ENCODE measurements at regions not wholly inside any gene's neighbourhood (a gene's known extent, or its start where the extent isn't known, plus 50 kb on each side); places are given as distances from the start of the nearest gene placed in this dataset.
A peak's percentile ranks its signal among the peaks of the same experiment; 100 is the strongest.

DNA sequence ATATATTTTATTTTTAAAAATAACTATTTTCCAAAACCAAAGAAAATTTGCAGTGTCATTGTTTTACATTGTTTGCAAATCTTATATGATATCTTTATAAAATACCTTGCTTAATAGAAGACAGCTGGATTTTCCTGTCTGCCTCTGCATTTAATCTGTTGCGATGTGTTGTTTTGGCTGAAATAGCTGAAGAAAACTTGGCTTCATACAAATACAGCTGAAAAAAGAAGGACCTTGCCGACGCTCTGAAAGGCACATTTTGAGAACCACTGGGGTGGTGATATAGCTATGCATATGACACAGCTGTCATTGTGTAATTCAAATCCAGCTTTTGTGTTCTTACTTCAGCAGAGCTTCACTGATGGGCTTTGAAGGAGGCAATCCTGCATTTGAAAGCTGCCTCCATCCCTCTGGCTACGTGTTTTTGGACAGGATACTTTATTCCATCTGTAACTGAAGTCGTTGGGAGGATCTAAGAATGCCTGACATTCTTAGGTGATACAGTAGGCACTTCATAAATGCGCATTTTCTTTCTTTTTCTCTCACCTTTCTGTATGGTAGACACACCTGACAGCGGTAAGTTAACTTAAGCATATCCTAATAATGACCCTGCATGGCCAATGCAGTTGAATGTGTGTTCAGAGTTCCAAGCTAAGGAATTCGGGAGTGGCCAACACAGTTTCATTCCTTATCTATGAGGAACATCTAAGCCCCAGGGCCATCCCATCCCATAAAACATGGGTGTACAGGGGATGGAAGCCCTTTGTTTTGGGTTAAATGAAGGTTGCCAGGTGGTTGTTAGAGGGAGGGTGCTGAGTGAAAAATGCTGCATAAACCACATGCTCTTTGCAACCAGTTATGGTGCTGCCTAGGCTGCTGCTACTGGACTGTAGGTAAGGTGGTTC is 213.0 kb downstream of the TFAP2A start:
- Histone ChIP-seq H3K36me3 (ENCODE audit: control insufficient read depth, insufficient read depth, low read length, severe bottlenecking) (no peaks in the 10 kb centered on the region), H3K4me3 (ENCODE audit: low read length) (no peak overlapping the region), H3K4me1 (ENCODE audit: control insufficient read depth, insufficient read depth, low read length) (peaks cover 5% of the 10 kb centered on the region), H3K9ac (ENCODE audit: low read length) (no peak overlapping the region), H3K9me3 (ENCODE audit: control insufficient read depth, low read length) (no peaks in the 10 kb centered on the region), H3K27me3 (replicated peaks; ENCODE audit: control insufficient read depth, insufficient read depth, low read length) (no peaks in the 10 kb centered on the region)
- DNase-seq (ENCODE audit: low read depth), result peak; percentile 69

DNA sequence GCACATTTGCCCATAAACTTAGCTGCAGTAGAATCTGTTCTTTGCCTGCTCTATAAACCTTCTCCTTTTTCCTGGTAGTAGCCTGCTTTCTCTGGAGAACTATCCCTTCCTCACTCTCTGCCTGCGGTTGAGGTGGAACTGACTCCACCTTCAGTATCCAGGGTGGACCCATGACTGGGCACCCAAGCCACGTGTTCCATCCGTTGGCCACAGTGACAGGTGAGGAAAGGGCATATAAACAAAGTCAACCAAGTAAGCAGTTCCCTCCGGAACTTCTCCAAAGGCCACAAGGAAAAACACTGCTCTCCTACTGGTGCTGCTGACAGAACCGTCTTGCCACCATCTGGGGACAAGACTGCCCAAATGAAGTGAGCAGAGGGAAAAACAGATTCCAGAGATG is 218.8 kb downstream of the TFAP2A start:
- Histone ChIP-seq H3K4me3 (ENCODE audit: low read length) (no peak overlapping the region), H3K4me1 (ENCODE audit: control insufficient read depth, insufficient read depth, low read length) (no peaks in the 10 kb centered on the region)
- no peak for DNase-seq (ENCODE audit: low read depth)

DNA sequence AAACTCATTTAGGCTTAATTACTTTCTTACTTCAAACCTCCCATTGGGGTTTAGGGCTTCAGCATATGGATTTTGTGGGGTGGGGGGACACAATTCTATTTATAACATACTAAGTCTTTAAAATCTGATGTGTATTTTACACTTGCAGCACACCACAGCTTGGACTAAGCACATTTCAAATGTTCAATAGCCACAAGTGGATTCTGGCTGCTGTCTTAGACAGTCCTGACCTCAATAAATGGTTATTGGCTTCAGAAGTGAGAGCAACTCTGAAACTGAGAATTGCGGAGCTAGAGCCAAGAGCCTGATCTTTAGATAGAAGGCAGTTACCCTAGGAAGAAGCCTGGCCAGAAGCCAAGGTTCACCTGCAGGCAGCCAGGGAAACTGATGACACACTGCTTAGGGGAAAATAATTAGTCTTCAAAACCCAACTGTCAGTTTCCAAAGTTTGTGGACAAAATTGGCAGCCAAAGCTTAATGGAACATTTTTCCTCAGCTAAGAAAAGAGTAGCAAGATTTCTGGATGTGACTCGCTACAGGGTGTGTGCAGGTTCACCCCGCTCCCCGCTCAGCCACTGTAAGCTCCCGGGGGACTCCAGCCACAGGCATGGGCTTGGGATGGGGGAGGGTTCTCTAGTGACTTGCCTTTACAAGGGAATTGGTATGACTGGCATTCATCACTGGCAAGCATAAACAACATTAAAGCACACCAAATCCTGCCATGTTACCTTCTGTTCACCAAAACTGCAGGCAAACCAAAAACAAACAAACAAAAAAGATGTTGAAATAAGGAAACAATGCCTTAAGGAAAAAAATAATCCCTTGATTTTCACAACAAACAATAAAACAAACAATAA is 219.8 kb downstream of the TFAP2A start:
- Histone ChIP-seq H3K4me1 (ENCODE audit: control insufficient read depth, insufficient read depth, low read length) (no peaks in the 10 kb centered on the region), H3K9ac (ENCODE audit: low read length) (no peak overlapping the region), H3K9me3 (ENCODE audit: control insufficient read depth, low read length) (no peaks in the 10 kb centered on the region), H3K4me3 (ENCODE audit: low read length) (no peak overlapping the region), H3K36me3 (ENCODE audit: control insufficient read depth, insufficient read depth, low read length, severe bottlenecking) (no peaks in the 10 kb centered on the region), H3K27me3 (replicated peaks; ENCODE audit: control insufficient read depth, insufficient read depth, low read length) (no peaks in the 10 kb centered on the region)
- DNase-seq (ENCODE audit: low read depth), result no peak

More for the DNA sequence above, 218.8 kb downstream of the TFAP2A start:
- Histone ChIP-seq H3K27me3 (replicated peaks; ENCODE audit: control insufficient read depth, insufficient read depth, low read length) (no peaks in the 10 kb centered on the region), H3K9me3 (ENCODE audit: control insufficient read depth, low read length) (no peaks in the 10 kb centered on the region), H3K9ac (ENCODE audit: low read length) (no peak overlapping the region), H3K36me3 (ENCODE audit: control insufficient read depth, insufficient read depth, low read length, severe bottlenecking) (no peaks in the 10 kb centered on the region)

DNA sequence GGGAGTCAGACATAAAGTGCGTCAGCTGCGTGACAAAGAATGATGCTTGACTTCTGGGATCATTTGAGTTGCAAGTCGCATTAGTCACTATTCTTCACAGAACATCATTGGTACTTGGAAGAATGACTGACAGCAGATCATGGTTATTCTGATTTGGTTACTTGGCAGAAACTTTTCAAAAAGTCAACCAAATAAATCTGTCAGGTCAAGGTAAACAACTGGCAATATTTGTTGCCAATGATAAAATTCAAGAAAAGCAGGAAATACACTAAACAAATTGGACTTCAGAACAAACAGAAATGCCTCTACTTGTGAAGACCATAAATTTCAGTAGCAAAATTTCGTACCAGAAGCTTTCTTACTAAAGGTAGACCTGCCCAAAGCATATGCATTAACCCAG is 221.6 kb downstream of the TFAP2A start:
- no peaks in the 10 kb centered on the region for H3K27me3 ChIP-seq (replicated peaks; ENCODE audit: control insufficient read depth, insufficient read depth, low read length)
- H3K9ac ChIP-seq (ENCODE audit: low read length), result no peak overlapping the region
- H3K4me3 ChIP-seq (ENCODE audit: low read length), result no peak overlapping the region
- H3K4me1 ChIP-seq (ENCODE audit: control insufficient read depth, insufficient read depth, low read length), result no peaks in the 10 kb centered on the region
- H3K9me3 ChIP-seq (ENCODE audit: control insufficient read depth, low read length), result no peaks in the 10 kb centered on the region
- no peaks in the 10 kb centered on the region for H3K36me3 ChIP-seq (ENCODE audit: control insufficient read depth, insufficient read depth, low read length, severe bottlenecking)
- no peak for DNase-seq (ENCODE audit: low read depth)

DNA sequence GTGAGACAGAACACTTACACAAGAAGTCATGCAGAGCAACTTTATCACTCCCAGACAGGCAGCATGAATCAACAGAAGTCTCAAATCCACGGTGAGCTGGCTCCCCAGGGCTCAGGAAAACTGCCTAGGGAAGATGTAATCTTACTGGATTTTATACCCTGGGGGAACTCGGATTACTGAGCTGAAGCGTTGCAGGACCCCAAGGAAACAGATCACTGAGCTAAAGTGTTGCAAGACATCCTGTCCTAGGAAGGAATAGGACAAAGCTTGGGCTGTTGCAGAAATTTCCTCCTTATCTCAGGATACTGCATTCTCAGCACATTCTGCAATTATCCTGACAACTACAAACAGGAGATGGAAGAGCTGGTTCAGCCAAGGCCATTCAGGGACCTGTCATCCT is 224.8 kb downstream of the TFAP2A start:
- peak; percentile 32 for DNase-seq (ENCODE audit: low read depth)
- H3K4me3 ChIP-seq (ENCODE audit: low read length), result no peak overlapping the region
- H3K4me1 ChIP-seq (ENCODE audit: control insufficient read depth, insufficient read depth, low read length), result no peaks in the 10 kb centered on the region

GRCh38 chr6:10184371-10185227 is 230.3 kb downstream of the TFAP2A start:
- Histone ChIP-seq H3K4me3 (ENCODE audit: low read length) (no peak overlapping the region), H3K9me3 (ENCODE audit: control insufficient read depth, low read length) (no peaks in the 10 kb centered on the region), H3K9ac (ENCODE audit: low read length) (no peak overlapping the region), H3K36me3 (ENCODE audit: control insufficient read depth, insufficient read depth, low read length, severe bottlenecking) (no peaks in the 10 kb centered on the region), H3K27me3 (replicated peaks; ENCODE audit: control insufficient read depth, insufficient read depth, low read length) (no peaks in the 10 kb centered on the region), H3K4me1 (ENCODE audit: control insufficient read depth, insufficient read depth, low read length) (no peaks in the 10 kb centered on the region)
- no peak for DNase-seq (ENCODE audit: low read depth)

More for the DNA sequence above, 224.8 kb downstream of the TFAP2A start:
- no peaks in the 10 kb centered on the region for H3K36me3 ChIP-seq (ENCODE audit: control insufficient read depth, insufficient read depth, low read length, severe bottlenecking)
- H3K9me3 ChIP-seq (ENCODE audit: control insufficient read depth, low read length), result no peaks in the 10 kb centered on the region
- no peaks in the 10 kb centered on the region for H3K27me3 ChIP-seq (replicated peaks; ENCODE audit: control insufficient read depth, insufficient read depth, low read length)
- no peak overlapping the region for H3K9ac ChIP-seq (ENCODE audit: low read length)

DNA sequence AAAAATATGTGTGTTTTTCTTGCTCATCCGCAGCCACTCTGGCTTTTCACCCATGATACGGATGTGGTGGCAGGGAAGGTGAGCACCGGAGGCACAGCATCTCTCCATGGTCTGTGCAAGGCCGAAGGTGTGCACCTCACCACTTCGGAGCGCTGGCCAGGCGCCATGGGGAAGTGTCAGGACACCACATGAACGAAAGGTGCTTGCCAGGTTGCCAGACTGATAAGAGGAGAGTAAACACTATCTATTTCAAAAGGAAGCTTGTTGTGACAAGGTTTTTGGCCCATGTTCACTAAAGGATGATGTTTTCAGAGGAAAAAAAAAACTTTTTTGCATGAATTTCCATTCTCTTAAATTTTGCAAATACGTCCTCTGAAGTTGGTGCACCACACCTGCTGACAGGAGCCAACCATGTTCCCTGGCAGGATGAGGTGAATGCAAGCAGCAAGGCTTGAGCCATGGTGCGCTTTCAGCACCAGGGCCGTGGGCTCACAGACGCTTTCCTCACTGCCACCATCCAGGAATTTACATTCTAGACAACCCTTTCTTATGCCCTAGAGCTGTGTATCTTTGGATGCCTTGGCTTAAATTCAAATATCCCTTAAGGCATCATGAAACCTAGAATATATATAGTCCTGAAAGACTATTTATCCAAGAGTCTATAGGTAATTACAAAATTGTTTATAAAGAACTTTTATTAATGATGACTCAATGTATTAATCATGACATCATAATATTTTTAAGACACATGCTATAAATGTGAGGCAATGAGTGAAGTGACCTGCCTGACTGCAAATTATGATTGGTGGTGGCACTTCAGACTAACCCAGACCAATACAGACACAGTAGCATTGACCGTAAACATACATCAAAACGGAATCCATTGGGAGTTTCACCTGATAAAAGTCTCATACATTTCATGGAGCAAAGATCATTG is 234.5 kb downstream of the TFAP2A start:
- Histone ChIP-seq H3K4me1 (ENCODE audit: control insufficient read depth, insufficient read depth, low read length) (no peaks in the 10 kb centered on the region), H3K9ac (ENCODE audit: low read length) (no peak overlapping the region), H3K36me3 (ENCODE audit: control insufficient read depth, insufficient read depth, low read length, severe bottlenecking) (no peaks in the 10 kb centered on the region), H3K27me3 (replicated peaks; ENCODE audit: control insufficient read depth, insufficient read depth, low read length) (no peaks in the 10 kb centered on the region), H3K9me3 (ENCODE audit: control insufficient read depth, low read length) (no peaks in the 10 kb centered on the region), H3K4me3 (ENCODE audit: low read length) (no peak overlapping the region)
- DNase-seq (ENCODE audit: low read depth), result no peak

GRCh38 chr6:10177704-10178103 is 237.2 kb downstream of the TFAP2A start:
- peak; percentile 42 for DNase-seq (ENCODE audit: low read depth)
- no peak overlapping the region for H3K4me3 ChIP-seq (ENCODE audit: low read length)
- H3K27me3 ChIP-seq (replicated peaks; ENCODE audit: control insufficient read depth, insufficient read depth, low read length), result no peaks in the 10 kb centered on the region
- H3K4me1 ChIP-seq (ENCODE audit: control insufficient read depth, insufficient read depth, low read length), result no peaks in the 10 kb centered on the region
- H3K36me3 ChIP-seq (ENCODE audit: control insufficient read depth, insufficient read depth, low read length, severe bottlenecking), result no peaks in the 10 kb centered on the region
- no peaks in the 10 kb centered on the region for H3K9me3 ChIP-seq (ENCODE audit: control insufficient read depth, low read length)
- no peak overlapping the region for H3K9ac ChIP-seq (ENCODE audit: low read length)

DNA sequence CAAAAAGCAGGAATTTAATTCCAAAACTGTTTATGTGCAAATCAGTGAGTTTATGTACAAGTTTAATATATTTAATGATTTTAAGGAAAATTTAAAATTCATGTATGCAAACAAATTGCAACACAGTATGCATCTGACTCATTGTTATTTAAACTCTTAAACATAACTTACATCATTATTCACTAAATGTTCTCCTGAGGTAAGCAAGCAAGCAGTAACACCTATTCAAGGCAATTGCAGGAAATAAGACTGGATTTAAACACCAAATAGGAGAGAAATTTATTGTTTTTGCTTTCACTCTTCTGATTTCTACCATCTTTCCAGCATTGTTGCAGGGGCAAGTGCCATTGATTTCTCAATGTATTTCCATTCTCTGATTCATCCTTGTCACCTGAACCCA is 239.5 kb downstream of the TFAP2A start:
- Histone ChIP-seq H3K4me1 (ENCODE audit: control insufficient read depth, insufficient read depth, low read length) (no peaks in the 10 kb centered on the region), H3K9ac (ENCODE audit: low read length) (no peak overlapping the region), H3K4me3 (ENCODE audit: low read length) (no peak overlapping the region), H3K9me3 (ENCODE audit: control insufficient read depth, low read length) (no peaks in the 10 kb centered on the region), H3K27me3 (replicated peaks; ENCODE audit: control insufficient read depth, insufficient read depth, low read length) (no peaks in the 10 kb centered on the region), H3K36me3 (ENCODE audit: control insufficient read depth, insufficient read depth, low read length, severe bottlenecking) (no peaks in the 10 kb centered on the region)
- peak; percentile 58 for DNase-seq (ENCODE audit: low read depth)

- Histone ChIP-seq H3K4me3 (ENCODE audit: low read length) (no peak overlapping the region), H3K36me3 (ENCODE audit: control insufficient read depth, insufficient read depth, low read length, severe bottlenecking) (no peaks in the 10 kb centered on the region), H3K4me1 (ENCODE audit: control insufficient read depth, insufficient read depth, low read length) (no peaks in the 10 kb centered on the region), H3K27me3 (replicated peaks; ENCODE audit: control insufficient read depth, insufficient read depth, low read length) (no peaks in the 10 kb centered on the region), H3K9me3 (ENCODE audit: control insufficient read depth, low read length) (no peaks in the 10 kb centered on the region), H3K9ac (ENCODE audit: low read length) (no peak overlapping the region)
- DNase-seq (ENCODE audit: low read depth), result no peak
Measured at GRCh38 chr6:10174761-10175160, 240.1 kb downstream of the TFAP2A start.
